NCI-H345 (cell line): ENCODE measurements at regions not wholly inside any gene's neighbourhood (a gene's known extent, or its start where the extent isn't known, plus 50 kb on each side); places are given as distances from the start of the nearest gene placed in this dataset.

Experiments used
- DNase-seq: peaks from one replicate; lab custom pipeline; 2025; lab: John Stamatoyannopoulos, UW

GRCh38 chr2:67707896-67708295 is 310.8 kb downstream of the ETAA1 start:
- DNase-seq, result no peak

GRCh38 chr2:67709835-67710234 is 312.7 kb downstream of the ETAA1 start:
- DNase-seq, result no peak

- DNase-seq, result no peak
These were observed 315.4 kb downstream of the ETAA1 start for GRCh38 chr2:67712484-67712883.

- DNase-seq, result no peak
These were observed 316.2 kb downstream of the ETAA1 start for GRCh38 chr2:67713376-67713775.

GRCh38 chr2:67716895-67717396 is 319.8 kb downstream of the ETAA1 start:
- no peak for DNase-seq

GRCh38 chr2:67717692-67718091 is 320.6 kb downstream of the ETAA1 start:
- no peak for DNase-seq

GRCh38 chr2:67719351-67719750 is 322.2 kb downstream of the ETAA1 start:
- DNase-seq, result no peak

GRCh38 chr2:67721516-67721915 is 324.4 kb downstream of the ETAA1 start:
- DNase-seq, result no peak

GRCh38 chr2:67724261-67724660 is 327.1 kb downstream of the ETAA1 start:
- no peak for DNase-seq

GRCh38 chr2:67725731-67726130 is 328.6 kb downstream of the ETAA1 start:
- no peak for DNase-seq

- no peak for DNase-seq
These were observed 329.3 kb downstream of the ETAA1 start for GRCh38 chr2:67726416-67726815.

GRCh38 chr2:67727131-67727530 is 330.0 kb downstream of the ETAA1 start:
- no peak for DNase-seq

- DNase-seq, result no peak
These were observed 330.5 kb downstream of the ETAA1 start for GRCh38 chr2:67727623-67728022.

GRCh38 chr2:67729474-67729873 is 332.3 kb downstream of the ETAA1 start:
- no peak for DNase-seq

- no peak for DNase-seq
These were observed 329.3 kb downstream of the C1D start for GRCh38 chr2:67733517-67733916.

- DNase-seq, result no peak
These were observed 310.6 kb downstream of the C1D start for GRCh38 chr2:67752199-67752598.

GRCh38 chr2:67752969-67753368 is 309.8 kb downstream of the C1D start:
- DNase-seq, result no peak

- no peak for DNase-seq
These were observed 307.5 kb downstream of the C1D start for GRCh38 chr2:67755156-67755882.

GRCh38 chr2:67760995-67761394 is 301.8 kb downstream of the C1D start:
- no peak for DNase-seq

GRCh38 chr2:67771380-67771779 is 291.4 kb downstream of the C1D start:
- DNase-seq, result no peak

- peak; percentile 15 for DNase-seq
These were observed 290.3 kb downstream of the C1D start for GRCh38 chr2:67772216-67773170.

- no peak for DNase-seq
These were observed 289.0 kb downstream of the C1D start for GRCh38 chr2:67773851-67774250.

- no peak for DNase-seq
These were observed 286.5 kb downstream of the C1D start for GRCh38 chr2:67776276-67776675.
